ENCODE measurements at regions not wholly inside any gene's neighbourhood (a gene's known extent, or its start where the extent isn't known, plus 50 kb on each side); places are given as distances from the start of the nearest gene placed in this dataset.

- no peak for TF ChIP-seq POLR2A (IDR thresholded peaks at IDR 0.05)
- TF ChIP-seq CTCF (IDR thresholded peaks at IDR 0.05 in 4 of 5, conservative IDR thresholded peaks at IDR 0.05 in 1 of 5): no peak
Observed at GRCh38 chr2:220168891-220169546, 541.6 kb downstream of the SLC4A3 start.

Data from gastrocnemius medialis (tissue), 4 donors.